ENCODE measurements at regions not wholly inside any gene's neighbourhood (a gene's known extent, or its start where the extent isn't known, plus 50 kb on each side); places are given as distances from the start of the nearest gene placed in this dataset.

- POLR2A ChIA-PET = no interaction called here
- no peak for TF ChIP-seq CTCF (IDR thresholded peaks at IDR 0.05; ENCODE audit: control extremely low read depth, extremely low read depth, low read depth, missing control alignments)
- CTCF ChIA-PET = interaction anchor here (0.7 kb wide), 1 partner anchor 15 kb away, joined by 3 read pairs; no protein-coding TSS in a partner anchor
- no peak for DNase-seq (ENCODE audit: extremely low spot score)
These were observed 372.5 kb downstream of the ARHGEF28 start for GRCh38 chr5:73998489-73998888.

- TF ChIP-seq CTCF (IDR thresholded peaks at IDR 0.05; ENCODE audit: control extremely low read depth, extremely low read depth, low read depth, missing control alignments) = no peak
- CTCF ChIA-PET = interaction anchor here (0.7 kb wide), 1 partner anchor 16 kb away, joined by 3 read pairs; no protein-coding TSS in a partner anchor
- no peak for DNase-seq (ENCODE audit: extremely low spot score)
- POLR2A ChIA-PET = no interaction called here
These were observed 372.0 kb downstream of the ARHGEF28 start for GRCh38 chr5:73997960-73998359.

GRCh38 chr5:73996151-73996755 is 370.3 kb downstream of the ARHGEF28 start:
- CTCF ChIA-PET = interaction anchor here (1.1 kb wide), 1 partner anchor 13 kb away, joined by 3 read pairs; no protein-coding TSS in a partner anchor
- no peak for TF ChIP-seq CTCF (IDR thresholded peaks at IDR 0.05; ENCODE audit: control extremely low read depth, extremely low read depth, low read depth, missing control alignments)
- POLR2A ChIA-PET = no interaction called here
- no peak for DNase-seq (ENCODE audit: extremely low spot score)

GRCh38 chr5:73994963-73995362 is 369.0 kb downstream of the ARHGEF28 start:
- POLR2A ChIA-PET = no interaction called here
- no peak for TF ChIP-seq CTCF (IDR thresholded peaks at IDR 0.05; ENCODE audit: control extremely low read depth, extremely low read depth, low read depth, missing control alignments)
- DNase-seq (ENCODE audit: extremely low spot score) = no peak
- CTCF ChIA-PET = no interaction called here

Data from GM10248 (cell line).